ENCODE measurements at regions not wholly inside any gene's neighbourhood (a gene's known extent, or its start where the extent isn't known, plus 50 kb on each side); places are given as distances from the start of the nearest gene placed in this dataset.

GRCh38 chr1:48062353-48062752 lies 65.2 kb upstream of the TRABD2B start (continued):
- TF ChIP-seq CTCF (conservative IDR thresholded peaks at IDR 0.05; ENCODE audit: low read depth in 2 of 2) (no peak), NANOG (IDR thresholded peaks at IDR 0.05; ENCODE audit: borderline replicate concordance) (no peak)

GRCh38 chr1:48061162-48062136 lies 64.3 kb upstream of the TRABD2B start:
- Mint-ChIP-seq H3K4me1 (peaks cover 3% of the 10 kb centered on the region; the same call in 2 of the 3 replicates), H3K27ac (no peak overlapping the region), H3K36me3 (ENCODE audit: low read depth) (no peaks in the 10 kb centered on the region), H3K4me3 (no peak overlapping the region), H3K27me3 (ENCODE audit: insufficient read depth, low read depth, poor library complexity) (peaks cover 10% of the 10 kb centered on the region), H3K9me3 (no peaks in the 10 kb centered on the region)
- H3K4me3 ChIP-seq: no peak overlapping the region
- no peaks in the 10 kb centered on the region for H3K79me2 ChIP-seq (replicated peaks; ENCODE audit: insufficient read depth)
- no peaks in the 10 kb centered on the region for H3K27me3 ChIP-seq (ENCODE audit: insufficient read depth)
- no peaks in the 10 kb centered on the region for H3F3A ChIP-seq (replicated peaks; ENCODE audit: low read depth)
- H3K27ac ChIP-seq (ENCODE audit: low read depth): no peak overlapping the region
- no peaks in the 10 kb centered on the region for H3K4me1 ChIP-seq (ENCODE audit: insufficient read depth)
- TF ChIP-seq NANOG (IDR thresholded peaks at IDR 0.05; ENCODE audit: borderline replicate concordance) (no peak), CREB1 (CRISPR knock-in tag; IDR thresholded peaks at IDR 0.05; ENCODE audit: low read depth) (no peak), POLR2AphosphoS5 (IDR thresholded peaks at IDR 0.05; ENCODE audit: low read depth) (no peak), EZH2phosphoT487 (IDR thresholded peaks at IDR 0.05; ENCODE audit: unreplicated experiment) (no peak), ZNF114 (CRISPR knock-in tag; IDR thresholded peaks at IDR 0.05) (no peak), CTCF (conservative IDR thresholded peaks at IDR 0.05; ENCODE audit: low read depth in 2 of 2) (peak; percentile 80 to 83), JUNB (IDR thresholded peaks at IDR 0.05; ENCODE audit: unreplicated experiment) (no peak)
- no peak overlapping the region for H2AFZ ChIP-seq
- no peaks in the 10 kb centered on the region for H3K36me3 ChIP-seq (ENCODE audit: insufficient read depth)
- peak; percentile 92 for ATAC-seq
- H3K9me2 ChIP-seq (ENCODE audit: insufficient read depth): no peaks in the 10 kb centered on the region
- no peak overlapping the region for H3K4me2 ChIP-seq
- peak; percentile 90 for DNase-seq (ENCODE audit: low spot score)
- H4K20me1 ChIP-seq (replicated peaks; ENCODE audit: insufficient read depth): no peaks in the 10 kb centered on the region

DNA sequence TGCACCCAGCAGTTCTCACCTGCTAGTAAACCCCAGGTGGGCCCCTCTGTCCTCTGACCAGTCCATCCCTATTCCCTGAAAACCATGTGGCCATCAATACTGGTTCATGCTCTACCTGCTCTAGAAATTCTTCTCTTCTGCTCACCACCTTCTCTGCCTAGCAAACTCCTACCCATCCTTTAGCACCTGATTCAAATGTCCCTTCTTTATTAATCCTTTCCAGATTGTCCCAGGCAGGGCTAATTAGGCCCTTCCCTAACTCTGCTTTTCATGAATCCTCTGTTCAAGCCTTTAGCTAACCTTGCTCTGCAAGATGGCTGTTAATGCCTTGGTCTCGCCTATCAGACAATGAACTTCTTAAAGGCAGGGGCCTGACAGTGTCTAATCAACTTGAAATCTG lies 62.1 kb upstream of the TRABD2B start:
- Mint-ChIP-seq H3K4me1 (peaks cover 9% of the 10 kb centered on the region; the same call in 2 of the 3 replicates), H3K9me3 (no peaks in the 10 kb centered on the region), H3K4me3 (no peak overlapping the region), H3K27ac (no peak overlapping the region), H3K36me3 (ENCODE audit: low read depth) (no peaks in the 10 kb centered on the region), H3K27me3 (ENCODE audit: insufficient read depth, low read depth, poor library complexity) (peaks cover 20% of the 10 kb centered on the region)
- no peaks in the 10 kb centered on the region for H4K20me1 ChIP-seq (replicated peaks; ENCODE audit: insufficient read depth)
- no peaks in the 10 kb centered on the region for H3K4me1 ChIP-seq (ENCODE audit: insufficient read depth)
- H3K4me3 ChIP-seq: no peak overlapping the region
- H3K9me2 ChIP-seq (ENCODE audit: insufficient read depth): no peaks in the 10 kb centered on the region
- H3K4me2 ChIP-seq: no peak overlapping the region
- ATAC-seq (no peak), DNase-seq (ENCODE audit: low spot score) (no peak)
- no peaks in the 10 kb centered on the region for H3K79me2 ChIP-seq (replicated peaks; ENCODE audit: insufficient read depth)
- H3K27me3 ChIP-seq (ENCODE audit: insufficient read depth): no peaks in the 10 kb centered on the region
- no peaks in the 10 kb centered on the region for H3F3A ChIP-seq (replicated peaks; ENCODE audit: low read depth)
- H3K27ac ChIP-seq (ENCODE audit: low read depth): no peak overlapping the region
- no peak overlapping the region for H2AFZ ChIP-seq
- no peaks in the 10 kb centered on the region for H3K36me3 ChIP-seq (ENCODE audit: insufficient read depth)
- TF ChIP-seq EZH2phosphoT487 (IDR thresholded peaks at IDR 0.05; ENCODE audit: unreplicated experiment): no peak
